ENCODE measurements at regions not wholly inside any gene's neighbourhood (a gene's known extent, or its start where the extent isn't known, plus 50 kb on each side); places are given as distances from the start of the nearest gene placed in this dataset.

GRCh38 chr5:123746683-123747360 is 234.8 kb downstream of the CSNK1G3 start (continued):
- TF ChIP-seq GABPA (IDR thresholded peaks at IDR 0.05; ENCODE audit: borderline replicate concordance, insufficient read depth, low read length) (no peak), SP2 (IDR thresholded peaks at IDR 0.05; ENCODE audit: low read length) (no peak), BCL11A (IDR thresholded peaks at IDR 0.05; ENCODE audit: low read depth in 2 of 2, low read length in 2 of 2) (no peak)

Data from H1 (cell line).